LHCN-M2 (cell line): ENCODE measurements at regions not wholly inside any gene's neighbourhood (a gene's known extent, or its start where the extent isn't known, plus 50 kb on each side); places are given as distances from the start of the nearest gene placed in this dataset.

Experiments used
- DNase-seq: peaks from one replicate; pipeline ENCODE4 v3.0.0-alpha.2; 2012; ENCODE audit warnings: low read depth

DNA sequence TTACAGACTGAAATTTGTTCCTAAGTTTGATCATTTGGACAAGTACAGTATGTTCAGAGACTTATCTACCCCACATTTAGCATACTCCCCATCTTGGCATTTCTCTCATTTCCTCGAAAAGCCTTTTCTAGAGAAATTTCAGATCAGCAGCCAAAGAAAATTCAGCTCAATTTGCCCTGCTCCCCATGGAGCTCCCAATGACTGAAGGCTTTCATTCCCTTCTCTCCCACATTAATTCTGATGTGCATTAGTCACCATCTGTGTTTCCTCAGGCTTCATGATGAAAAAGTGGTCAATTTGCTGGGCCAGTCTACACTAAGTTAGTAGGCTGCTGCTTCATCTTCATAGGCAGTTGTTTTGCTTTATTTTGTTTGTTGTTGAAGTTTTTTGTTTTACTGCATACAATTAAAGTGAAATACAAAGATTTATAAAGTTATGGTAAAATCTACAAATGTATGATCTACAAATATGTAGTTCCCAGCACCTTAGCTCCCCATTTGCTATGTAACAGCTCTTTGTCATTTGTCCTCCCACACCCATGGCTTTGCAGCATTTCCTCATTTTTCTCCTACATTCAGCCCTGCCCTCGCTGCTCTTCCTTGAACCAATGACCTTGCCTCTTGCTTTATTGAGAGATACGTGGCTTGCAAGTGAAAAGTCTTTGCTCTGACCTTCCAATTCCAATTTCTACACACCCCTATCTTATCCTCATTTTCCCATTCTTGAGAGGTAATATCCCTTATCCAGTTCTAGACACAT is 193.9 kb downstream of the ANAPC10 start:
- peak; percentile 67 for DNase-seq

DNA sequence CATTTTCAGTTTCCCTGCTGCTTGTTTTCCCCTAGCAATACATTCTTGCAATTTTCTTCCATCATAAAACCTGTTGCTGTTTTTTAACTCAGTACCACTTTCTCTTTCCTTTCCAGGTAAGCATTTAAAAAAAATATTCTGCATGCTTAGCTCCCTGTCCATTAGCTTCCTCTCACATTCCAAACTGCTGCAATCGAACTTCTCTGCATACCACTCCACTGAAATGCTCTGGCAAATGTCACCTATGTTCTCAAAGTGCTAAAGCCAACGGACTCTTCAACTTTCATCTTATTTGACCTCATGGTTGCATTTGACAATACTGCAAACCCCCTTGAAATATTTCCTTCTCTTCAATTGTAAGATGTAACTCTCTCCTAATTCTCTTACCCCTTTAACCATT is 192.7 kb downstream of the ANAPC10 start:
- DNase-seq, result no peak

- DNase-seq, result peak; percentile 7
These were observed 191.6 kb downstream of the ANAPC10 start for GRCh38 chr4:144906181-144906925.

GRCh38 chr4:144910723-144911122 is 187.3 kb downstream of the ANAPC10 start:
- DNase-seq, result no peak
